ENCODE measurements at regions not wholly inside any gene's neighbourhood (a gene's known extent, or its start where the extent isn't known, plus 50 kb on each side); places are given as distances from the start of the nearest gene placed in this dataset.

- Mint-ChIP-seq H3K4me3 (no peak overlapping the region), H3K27ac (no peak overlapping the region), H3K4me1 (no peaks in the 10 kb centered on the region), H3K9me3 (no peaks in the 10 kb centered on the region), H3K27me3 (ENCODE audit: low read depth) (no peaks in the 10 kb centered on the region), H3K36me3 (ENCODE audit: insufficient read depth in 1 of 3, low read depth in 3 of 3) (no peaks in the 10 kb centered on the region)
- Histone ChIP-seq H3T11ph (ENCODE audit: low read length) (no peak overlapping the region), H2BK20ac (ENCODE audit: low read depth, low read length, poor library complexity, severe bottlenecking) (no peak overlapping the region), H3K9me3 (ENCODE audit: control insufficient read depth, low read depth, low read length) (no peaks in the 10 kb centered on the region), H3K56ac (ENCODE audit: insufficient read length, low read depth, low read length) (no peak overlapping the region), H4K20me1 (ENCODE audit: control insufficient read depth, insufficient read depth, insufficient read length) (no peaks in the 10 kb centered on the region), H3K14ac (ENCODE audit: insufficient read depth, low read length) (no peak overlapping the region), H3K4ac (ENCODE audit: low read depth, low read length) (no peak overlapping the region), H4K8ac (replicated peaks; ENCODE audit: insufficient read length, low read depth, low read length) (no peak overlapping the region), H3K27ac (ENCODE audit: insufficient read length, low read depth, low read length) (no peak overlapping the region), H3K4me1 (ENCODE audit: insufficient read depth, low read length) (no peaks in the 10 kb centered on the region), H3K18ac (ENCODE audit: insufficient read length, low read depth, low read length) (no peak overlapping the region), H2BK120ac (ENCODE audit: low read depth, low read length, poor library complexity, severe bottlenecking) (no peak overlapping the region), H3K27me3 (ENCODE audit: insufficient read depth, low read length) (no peaks in the 10 kb centered on the region), H3K23ac (ENCODE audit: insufficient read length, low read depth, low read length) (no peak overlapping the region), H2AFZ (ENCODE audit: low read length) (no peak overlapping the region), H2BK5ac (ENCODE audit: insufficient read length, low read length) (no peak overlapping the region), H3K79me1 (ENCODE audit: insufficient read depth, low read depth, low read length, poor library complexity, severe bottlenecking) (no peaks in the 10 kb centered on the region), H2BK12ac (ENCODE audit: insufficient read length, low read depth, low read length) (no peak overlapping the region), H3K9ac (ENCODE audit: extremely low read depth, insufficient read length, low read length) (no peak overlapping the region), H2AK5ac (ENCODE audit: insufficient read length, low read length) (no peak overlapping the region), H3K4me2 (ENCODE audit: insufficient read depth, insufficient read length, low read length) (no peak overlapping the region), H4K5ac (ENCODE audit: insufficient read length, low read depth, low read length) (no peak overlapping the region), H3K23me2 (ENCODE audit: insufficient read length, low read depth, low read length, poor library complexity, severe bottlenecking) (no peaks in the 10 kb centered on the region), H4K91ac (ENCODE audit: insufficient read length, low read depth, low read length) (no peak overlapping the region), H3K79me2 (ENCODE audit: insufficient read depth, low read length) (no peaks in the 10 kb centered on the region), H2BK15ac (ENCODE audit: low read depth, low read length) (no peak overlapping the region)
- no CpG with 5 or more reads among the region's 1 CpG for WGBS (ENCODE audit: extremely low coverage, insufficient read length, low lambda C conversion rate)
- TF ChIP-seq CTCF (conservative IDR thresholded peaks at IDR 0.05) = no peak
- no peak for DNase-seq
Measured at GRCh38 chr4:141926406-141926805, 290.0 kb downstream of the IL15 start.

Measured in H9 (cell line).